GM12874 (cell line): ENCODE measurements at regions not wholly inside any gene's neighbourhood (a gene's known extent, or its start where the extent isn't known, plus 50 kb on each side); places are given as distances from the start of the nearest gene placed in this dataset.

Experiments used
- TF ChIP-seq, protein P1 (sequence below): IDR thresholded peaks from 2 replicates; pipeline ENCODE4 v1.5.1; 2011; ENCODE audit warnings: low read depth, mild to moderate bottlenecking, control low read depth, low read length, moderate library complexity; ENCODE audit not compliant: insufficient read depth

DNA sequence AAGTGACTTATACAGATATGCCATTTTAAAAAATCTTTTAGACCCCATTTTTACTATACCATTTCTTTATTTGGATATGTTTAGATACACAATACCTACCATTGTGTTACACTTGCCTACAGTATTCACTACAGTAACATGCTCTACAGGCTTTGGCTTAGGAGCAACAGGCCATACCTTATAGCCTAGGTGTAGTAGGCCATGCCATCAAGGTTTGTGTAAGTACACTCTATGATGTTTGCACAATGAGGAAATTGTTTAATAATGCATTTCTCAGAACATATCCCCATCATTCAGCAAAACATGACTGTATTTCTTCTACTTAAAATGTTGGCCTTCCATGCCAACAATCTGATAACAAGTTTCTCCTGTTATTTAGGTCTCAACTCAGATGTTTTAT, 1559.5 kb upstream of the TENM4 start:
- TF ChIP-seq, protein P1, sequence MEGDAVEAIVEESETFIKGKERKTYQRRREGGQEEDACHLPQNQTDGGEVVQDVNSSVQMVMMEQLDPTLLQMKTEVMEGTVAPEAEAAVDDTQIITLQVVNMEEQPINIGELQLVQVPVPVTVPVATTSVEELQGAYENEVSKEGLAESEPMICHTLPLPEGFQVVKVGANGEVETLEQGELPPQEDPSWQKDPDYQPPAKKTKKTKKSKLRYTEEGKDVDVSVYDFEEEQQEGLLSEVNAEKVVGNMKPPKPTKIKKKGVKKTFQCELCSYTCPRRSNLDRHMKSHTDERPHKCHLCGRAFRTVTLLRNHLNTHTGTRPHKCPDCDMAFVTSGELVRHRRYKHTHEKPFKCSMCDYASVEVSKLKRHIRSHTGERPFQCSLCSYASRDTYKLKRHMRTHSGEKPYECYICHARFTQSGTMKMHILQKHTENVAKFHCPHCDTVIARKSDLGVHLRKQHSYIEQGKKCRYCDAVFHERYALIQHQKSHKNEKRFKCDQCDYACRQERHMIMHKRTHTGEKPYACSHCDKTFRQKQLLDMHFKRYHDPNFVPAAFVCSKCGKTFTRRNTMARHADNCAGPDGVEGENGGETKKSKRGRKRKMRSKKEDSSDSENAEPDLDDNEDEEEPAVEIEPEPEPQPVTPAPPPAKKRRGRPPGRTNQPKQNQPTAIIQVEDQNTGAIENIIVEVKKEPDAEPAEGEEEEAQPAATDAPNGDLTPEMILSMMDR: no peak

DNA sequence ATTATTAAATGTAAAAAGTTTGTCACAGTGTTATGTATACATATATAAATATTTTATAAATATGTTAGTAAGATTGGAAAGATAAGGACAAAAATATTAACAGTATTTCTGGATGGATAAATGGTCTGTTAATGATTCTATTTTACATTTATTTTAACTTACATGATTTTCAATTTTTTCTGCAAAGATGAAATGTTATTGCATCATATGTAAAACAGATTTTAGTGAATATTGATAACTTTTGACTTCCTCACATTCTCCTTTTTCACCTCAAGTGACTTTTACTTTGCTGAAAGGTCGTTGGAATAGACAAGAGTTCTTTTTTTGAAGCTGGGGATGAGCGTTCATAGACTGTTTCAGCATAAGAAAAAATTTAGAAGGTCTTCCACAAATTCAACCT, 1554.7 kb upstream of the TENM4 start:
- TF ChIP-seq, protein P1: no peak

DNA sequence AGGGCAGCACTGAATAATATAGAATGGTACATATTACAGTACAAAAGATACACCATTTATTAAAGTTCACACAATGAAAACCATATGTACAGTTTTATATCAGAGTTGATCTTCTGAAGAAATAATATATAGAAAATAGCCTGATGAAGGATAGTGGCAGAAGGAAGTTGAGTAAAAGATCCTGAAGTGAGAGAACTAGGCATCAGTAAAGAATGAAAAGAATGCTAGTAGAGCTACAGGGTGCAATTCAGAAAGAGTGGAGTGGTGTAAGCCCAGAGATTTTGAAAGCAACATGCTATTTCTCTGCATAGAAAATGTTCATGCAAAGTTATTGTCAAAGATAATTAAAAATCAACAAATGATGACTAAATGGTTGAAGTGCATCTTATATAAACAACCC, 1552.7 kb upstream of the TENM4 start:
- TF ChIP-seq, protein P1: no peak

GRCh38 chr11:80990885-80991284, 1550.1 kb upstream of the TENM4 start:
- TF ChIP-seq, protein P1: no peak

DNA sequence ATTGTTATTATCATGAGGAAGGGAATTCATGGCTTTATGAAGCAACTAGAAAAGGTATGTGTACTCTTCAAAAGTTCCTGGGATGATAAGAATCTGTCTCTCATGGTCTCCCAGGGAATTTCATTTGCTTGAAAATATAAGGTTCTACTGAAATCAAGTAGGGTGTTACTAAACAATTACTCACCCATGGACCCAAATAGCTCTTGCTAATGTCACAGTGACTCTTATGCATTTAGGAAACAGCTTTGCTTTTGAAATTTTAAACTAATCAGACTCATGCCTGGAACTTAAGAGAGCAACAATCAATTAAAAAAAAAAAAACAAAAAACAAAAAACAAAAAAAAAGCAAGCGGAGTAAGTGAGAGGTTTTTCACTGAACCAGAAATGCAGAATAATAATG, 1546.3 kb upstream of the TENM4 start:
- TF ChIP-seq, protein P1: no peak

DNA sequence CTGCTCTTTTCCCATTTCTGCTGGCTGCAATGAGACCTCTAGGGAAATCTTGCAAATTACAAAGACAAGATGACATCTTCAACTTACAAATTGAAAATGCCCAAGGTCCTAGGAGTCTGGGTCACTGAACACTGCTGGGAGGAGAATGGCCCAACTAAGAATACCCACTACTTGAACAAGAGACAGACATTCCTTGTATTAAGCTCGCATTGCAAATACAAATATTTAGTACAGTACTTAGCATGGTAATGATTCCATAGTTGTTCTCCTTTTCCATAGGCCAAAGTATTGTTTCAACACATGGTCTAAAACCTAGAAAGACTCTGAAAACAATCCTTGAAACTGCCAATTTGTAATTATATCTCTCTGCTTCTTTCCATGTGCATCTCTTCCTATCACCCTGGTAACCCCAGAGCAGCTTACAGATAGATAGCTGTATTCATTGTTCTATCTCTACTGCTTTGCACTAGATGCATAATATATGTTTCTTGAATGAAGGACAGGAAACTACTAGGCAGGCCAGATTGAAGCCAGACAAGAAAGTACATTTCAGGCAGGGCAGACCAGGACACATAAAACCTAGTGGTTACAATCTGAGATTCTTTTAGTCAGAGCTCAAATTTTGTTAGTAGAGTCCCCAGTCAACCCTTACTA, 1545.7 kb upstream of the TENM4 start:
- TF ChIP-seq, protein P1: no peak

GRCh38 chr11:80980227-80980626, 1539.4 kb upstream of the TENM4 start:
- TF ChIP-seq, protein P1: no peak
